Neural crest cell (in vitro differentiated cells): ENCODE measurements at regions not wholly inside any gene's neighbourhood (a gene's known extent, or its start where the extent isn't known, plus 50 kb on each side); places are given as distances from the start of the nearest gene placed in this dataset.

Source experiments
- DNase-seq: peaks from one replicate; pipeline ENCODE4 v3.0.0; 2021; ENCODE audit warnings: low read depth, mixed read lengths, low spot score
- H3K27ac Mint-ChIP-seq: one replicate; pipeline ENCODE4 v1.8.0; 2021; ENCODE audit warnings: mild to moderate bottlenecking, mixed read lengths; ENCODE audit not compliant: unreplicated experiment
- H3K27me3 Mint-ChIP-seq: 2 replicates; pipeline ENCODE4 v1.8.0; 2021; ENCODE audit warnings: low read depth, mild to moderate bottlenecking, mixed read lengths
- H3K36me3 Mint-ChIP-seq: 2 replicates; pipeline ENCODE4 v1.8.0; 2021; ENCODE audit warnings: low read depth, mild to moderate bottlenecking, mixed read lengths
- H3K4me1 Mint-ChIP-seq: 2 replicates; pipeline ENCODE4 v1.8.0; 2021; ENCODE audit warnings: mixed read lengths
- H3K4me3 Mint-ChIP-seq: one replicate; pipeline ENCODE4 v1.8.0; 2021; ENCODE audit warnings: mild to moderate bottlenecking, mixed read lengths
- H3K9me3 Mint-ChIP-seq: 2 replicates; pipeline ENCODE4 v1.8.0; 2021; ENCODE audit warnings: mixed read lengths
- CTCF ChIP-seq: fragments of 200-600 bp; sonication (generic); conservative IDR thresholded peaks from 2 replicates; pipeline ENCODE4 v1.5.0; 2021; ENCODE audit warnings: antibody characterized with exemption, mild to moderate bottlenecking

- H3K27me3 Mint-ChIP-seq, result no peaks in the 10 kb centered on the region
- H3K9me3 Mint-ChIP-seq, result peaks cover 2% of the 10 kb centered on the region
- no peak for DNase-seq
- no peak overlapping the region for H3K4me3 Mint-ChIP-seq
- H3K27ac Mint-ChIP-seq, result no peak overlapping the region
- TF ChIP-seq CTCF, result no peak
- no peaks in the 10 kb centered on the region for H3K36me3 Mint-ChIP-seq
- peaks cover 17% of the 10 kb centered on the region for H3K4me1 Mint-ChIP-seq
These were observed 633.7 kb downstream of the MECOM start for GRCh38 chr3:169029674-169030285.

- Mint-ChIP-seq H3K9me3 (peaks cover 2% of the 10 kb centered on the region), H3K36me3 (no peaks in the 10 kb centered on the region), H3K27me3 (no peaks in the 10 kb centered on the region), H3K4me3 (no peak overlapping the region), H3K4me1 (peaks cover 22% of the 10 kb centered on the region), H3K27ac (no peak overlapping the region)
- DNase-seq, result no peak
- TF ChIP-seq CTCF, result no peak
These were observed 634.8 kb downstream of the MECOM start for GRCh38 chr3:169028716-169029115.

GRCh38 chr3:169026543-169027182, 636.8 kb downstream of the MECOM start:
- DNase-seq, result no peak
- no peak overlapping the region for H3K27ac Mint-ChIP-seq
- H3K36me3 Mint-ChIP-seq, result no peaks in the 10 kb centered on the region
- H3K9me3 Mint-ChIP-seq, result peaks cover 2% of the 10 kb centered on the region
- H3K4me3 Mint-ChIP-seq, result no peak overlapping the region
- no peak for TF ChIP-seq CTCF
- H3K4me1 Mint-ChIP-seq, result peaks cover 22% of the 10 kb centered on the region
- no peaks in the 10 kb centered on the region for H3K27me3 Mint-ChIP-seq

DNA sequence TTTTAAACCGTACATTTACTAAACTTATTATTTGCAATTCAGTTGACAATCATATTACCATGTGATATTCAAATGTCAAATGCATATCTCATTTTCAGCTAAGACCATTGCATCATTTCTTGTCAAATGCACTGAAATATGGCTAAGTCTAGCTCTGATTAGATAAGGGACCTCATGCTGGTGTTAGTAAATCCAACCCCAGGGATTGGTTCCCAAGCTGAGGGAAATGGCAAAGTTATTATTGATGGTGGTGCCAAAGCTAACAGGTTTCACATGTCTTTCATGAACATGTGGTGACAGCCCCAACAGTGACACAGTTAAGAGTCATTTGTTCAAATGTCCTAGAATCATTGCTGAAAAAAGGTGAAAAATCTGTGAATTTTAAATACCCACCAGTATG, 641.1 kb downstream of the MECOM start:
- Mint-ChIP-seq H3K4me3 (no peak overlapping the region), H3K36me3 (no peaks in the 10 kb centered on the region), H3K27me3 (no peaks in the 10 kb centered on the region), H3K27ac (no peak overlapping the region), H3K9me3 (peaks cover 2% of the 10 kb centered on the region), H3K4me1 (peaks cover 21% of the 10 kb centered on the region)
- no peak for DNase-seq
- TF ChIP-seq CTCF, result no peak

DNA sequence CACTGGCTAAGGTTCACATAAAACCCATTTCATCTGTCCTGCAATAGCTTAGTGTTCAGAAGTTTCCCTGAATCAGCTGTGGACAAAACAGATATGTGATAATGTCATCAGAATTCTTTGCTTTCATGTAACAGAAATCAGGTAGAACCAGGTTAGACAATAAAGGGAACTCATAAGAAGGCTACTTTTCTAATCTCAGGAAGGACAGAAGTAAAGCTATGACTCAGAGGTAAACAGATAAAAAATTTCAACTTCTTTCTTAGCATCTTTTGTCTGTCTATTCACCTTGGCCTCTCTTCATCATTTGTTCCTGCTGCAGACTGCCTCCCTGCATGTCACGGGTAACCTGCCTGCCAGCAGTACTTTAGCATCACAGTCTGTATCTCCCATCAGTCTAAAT, 643.1 kb downstream of the MECOM start:
- Mint-ChIP-seq H3K4me3 (no peak overlapping the region), H3K27ac (no peak overlapping the region), H3K36me3 (no peaks in the 10 kb centered on the region), H3K27me3 (no peaks in the 10 kb centered on the region), H3K4me1 (peaks cover 6% of the 10 kb centered on the region), H3K9me3 (no peaks in the 10 kb centered on the region)
- no peak for TF ChIP-seq CTCF
- no peak for DNase-seq
